NCI-H460 (cell line): ENCODE measurements at regions not wholly inside any gene's neighbourhood (a gene's known extent, or its start where the extent isn't known, plus 50 kb on each side); places are given as distances from the start of the nearest gene placed in this dataset.

Source experiments
- DNase-seq: peaks from one replicate; pipeline ENCODE4 v3.0.0-alpha.2; 2016; ENCODE audit warnings: low read depth; ENCODE audit errors: extremely low read depth

GRCh38 chr6:4388675-4389074 is 253.3 kb upstream of the ECI2 start:
- DNase-seq = no peak

DNA sequence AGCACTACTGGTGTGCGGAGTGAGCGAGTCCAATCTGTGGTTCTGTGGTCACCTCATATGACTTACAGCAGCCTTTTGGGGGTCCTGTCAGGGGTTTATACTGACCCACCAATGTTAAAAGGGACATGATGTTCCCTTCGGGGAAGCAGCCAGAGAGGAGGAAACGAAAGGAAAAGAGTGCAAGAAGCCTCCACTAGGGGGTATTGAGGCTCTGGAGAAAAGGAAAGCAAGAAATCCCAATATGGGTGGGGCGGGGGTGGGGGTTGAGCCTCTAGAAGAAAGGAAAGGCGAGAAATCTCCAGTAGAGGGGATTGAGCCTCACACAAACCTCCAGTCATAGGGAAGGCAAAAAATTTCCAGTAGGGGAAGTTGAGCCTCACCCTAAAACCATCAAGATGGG is 249.3 kb upstream of the ECI2 start:
- DNase-seq = no peak

DNA sequence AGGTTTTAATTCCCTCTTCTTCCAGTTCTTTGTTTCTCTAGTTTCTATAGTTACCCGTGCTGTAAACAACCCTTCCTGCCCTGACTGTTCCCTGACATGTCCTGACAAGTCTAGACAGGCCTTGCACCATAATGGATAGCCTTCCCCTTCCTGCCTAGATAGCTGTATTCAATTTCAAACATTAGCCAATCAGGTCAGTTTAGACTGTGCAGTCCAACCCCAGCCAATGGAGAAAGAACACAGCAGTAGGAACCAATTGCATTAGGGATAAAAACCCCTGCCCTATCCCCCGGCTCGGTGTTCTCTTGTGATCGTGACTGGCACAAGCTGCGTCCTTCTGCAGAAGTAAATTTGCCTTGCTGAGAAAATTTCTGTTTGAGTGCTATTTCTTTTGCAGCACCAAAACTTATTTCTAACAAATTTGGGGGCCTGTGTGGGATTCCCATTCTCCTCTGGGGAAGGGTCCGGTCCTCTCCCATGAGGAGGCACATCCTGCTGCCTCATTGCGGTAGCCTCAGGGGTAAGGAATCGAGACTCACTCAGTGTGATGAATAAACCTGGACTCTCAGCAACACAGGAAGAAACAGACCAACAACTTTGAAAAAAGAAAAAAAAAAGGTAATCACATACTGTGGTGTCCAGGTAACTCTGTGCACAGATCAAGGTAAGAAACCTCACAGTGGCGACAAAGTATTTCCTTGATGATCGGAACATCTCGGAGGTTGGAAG is 248.7 kb upstream of the ECI2 start:
- DNase-seq = no peak

GRCh38 chr6:4382362-4382853 is 247.0 kb upstream of the ECI2 start:
- DNase-seq = no peak

DNA sequence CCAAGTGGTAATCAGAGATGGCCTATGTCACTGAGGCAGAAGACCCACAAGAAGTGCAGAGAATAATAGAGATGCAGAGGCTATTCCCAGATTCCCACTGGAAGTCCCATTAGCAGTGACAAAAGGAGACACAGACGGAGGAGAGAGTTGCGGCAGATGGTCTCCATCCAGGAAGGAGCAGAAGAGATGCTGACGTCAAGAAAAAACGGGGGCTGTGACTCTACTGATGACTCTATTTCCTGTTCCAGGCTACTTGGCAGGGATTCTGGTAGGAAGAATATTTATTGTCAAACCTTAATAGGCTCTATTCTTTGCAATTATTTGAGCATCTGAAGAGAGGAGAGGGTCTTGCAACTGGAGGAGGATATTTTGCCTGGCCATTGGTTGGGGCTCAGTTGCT is 246.0 kb upstream of the ECI2 start:
- no peak for DNase-seq

GRCh38 chr6:4380881-4381281 is 245.5 kb upstream of the ECI2 start:
- DNase-seq = no peak

DNA sequence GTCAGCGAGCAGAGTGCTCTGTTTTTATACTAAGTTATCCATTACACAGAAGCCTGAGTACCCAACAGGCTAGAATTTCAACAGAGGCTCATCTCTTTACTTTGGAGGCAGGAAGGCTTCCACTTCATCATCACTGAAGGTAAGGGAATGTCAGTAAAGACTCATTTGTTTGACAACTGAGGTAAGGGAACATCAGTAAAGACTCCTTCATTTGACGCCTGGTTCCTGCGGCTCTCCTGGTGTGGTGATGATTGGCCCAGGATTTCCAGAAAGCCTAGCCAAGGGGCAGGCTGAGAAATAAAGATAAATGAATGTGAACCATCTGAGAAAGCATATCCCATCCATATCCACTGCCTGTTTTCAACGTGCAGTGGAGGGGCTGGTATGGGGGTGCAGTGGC is 244.6 kb upstream of the ECI2 start:
- no peak for DNase-seq

DNA sequence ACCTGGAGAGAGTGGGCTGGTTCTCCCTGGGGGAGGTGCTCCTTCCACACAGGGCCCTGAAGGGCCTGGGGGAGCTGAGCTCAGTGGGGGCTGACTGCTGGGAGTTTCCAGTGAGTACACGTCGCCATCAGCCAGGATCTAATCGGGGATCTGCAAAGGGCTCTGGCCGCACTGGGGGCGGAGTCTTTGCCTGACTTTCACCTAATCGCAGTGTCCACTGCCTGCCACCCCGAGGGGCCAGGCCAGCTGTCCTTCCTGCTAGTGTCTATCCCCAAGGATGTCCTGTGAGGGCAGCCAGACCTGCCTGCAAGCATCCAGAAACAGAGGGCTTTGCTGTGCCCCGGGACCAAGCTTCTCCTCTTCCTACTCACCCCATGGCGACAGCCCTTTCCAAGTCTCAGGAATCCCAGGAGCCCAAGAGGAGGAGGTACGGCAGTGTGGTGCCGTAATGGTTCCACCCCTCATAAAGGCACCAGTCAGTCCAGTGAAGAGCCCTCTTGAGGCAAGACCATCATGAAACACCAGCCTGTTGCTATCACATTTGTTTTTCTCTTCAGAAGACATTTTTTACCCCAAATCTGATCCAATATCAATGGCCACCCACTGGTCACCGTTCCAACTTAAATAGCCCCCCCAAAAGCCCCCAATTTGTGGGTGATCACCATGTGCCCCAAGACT is 243.1 kb upstream of the ECI2 start:
- no peak for DNase-seq

DNA sequence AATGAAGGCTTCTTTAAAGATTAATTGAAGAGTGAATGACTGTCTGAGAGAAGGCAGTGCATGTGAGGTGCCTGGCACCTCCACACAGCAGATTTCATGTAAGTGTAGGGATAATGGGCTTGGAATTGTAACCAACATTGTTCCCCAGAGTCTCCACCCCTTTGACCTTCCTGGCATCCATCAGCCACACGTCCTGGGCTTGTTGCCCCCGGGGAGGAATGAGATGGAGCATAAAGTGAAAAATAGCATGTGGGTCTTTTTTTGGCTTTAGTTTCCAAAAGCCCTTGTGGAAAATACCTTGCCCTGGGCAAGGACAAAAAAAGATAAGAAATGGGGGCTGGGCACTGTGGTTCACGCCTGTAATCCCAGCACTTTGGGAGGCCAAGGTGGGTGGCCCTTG is 242.2 kb upstream of the ECI2 start:
- no peak for DNase-seq

DNA sequence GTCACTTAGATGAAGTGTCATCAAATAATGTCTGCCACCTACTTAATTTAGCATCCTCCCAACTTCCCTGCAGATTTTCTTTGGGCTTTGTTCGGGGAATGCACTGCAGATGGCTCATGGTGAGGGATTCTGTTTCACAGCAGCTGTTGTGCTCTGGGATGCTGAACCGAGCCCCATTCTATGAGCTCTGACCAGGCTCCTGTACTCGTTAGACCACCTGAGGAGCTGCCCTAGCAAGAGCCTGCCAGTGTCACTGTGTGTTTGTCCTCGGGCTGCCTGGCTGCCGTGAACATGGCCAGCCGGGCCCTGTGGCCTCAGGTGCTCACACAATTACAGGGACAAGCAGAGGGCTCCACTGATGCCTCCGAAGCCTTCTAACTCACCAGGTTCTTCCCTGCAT is 238.8 kb upstream of the ECI2 start:
- no peak for DNase-seq

GRCh38 chr6:4372866-4373265 is 237.5 kb upstream of the ECI2 start:
- DNase-seq = no peak

- DNase-seq = no peak
Measured at GRCh38 chr6:4371207-4371921, 236.0 kb upstream of the ECI2 start.

DNA sequence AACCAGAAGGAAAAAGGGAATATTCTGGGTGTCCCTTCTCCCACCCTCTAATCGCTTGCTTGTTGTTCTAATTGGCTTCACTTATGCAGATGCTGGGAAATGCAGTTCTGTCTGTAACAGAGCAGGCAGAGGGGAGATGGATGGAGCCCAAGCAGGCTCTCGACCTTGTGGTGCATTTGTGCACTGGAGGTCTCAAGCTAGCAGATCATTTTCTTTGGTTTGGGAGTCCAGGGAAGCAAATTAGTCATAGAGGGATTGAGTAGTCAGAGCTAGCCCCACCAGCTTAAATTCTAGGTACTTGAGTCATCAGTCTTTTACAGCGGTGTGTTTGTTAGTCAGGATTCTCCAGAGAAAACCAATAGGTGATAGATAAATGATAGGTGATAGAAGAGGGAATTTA is 234.7 kb upstream of the ECI2 start:
- DNase-seq = no peak

GRCh38 chr6:4369616-4370015 is 234.2 kb upstream of the ECI2 start:
- DNase-seq = no peak

DNA sequence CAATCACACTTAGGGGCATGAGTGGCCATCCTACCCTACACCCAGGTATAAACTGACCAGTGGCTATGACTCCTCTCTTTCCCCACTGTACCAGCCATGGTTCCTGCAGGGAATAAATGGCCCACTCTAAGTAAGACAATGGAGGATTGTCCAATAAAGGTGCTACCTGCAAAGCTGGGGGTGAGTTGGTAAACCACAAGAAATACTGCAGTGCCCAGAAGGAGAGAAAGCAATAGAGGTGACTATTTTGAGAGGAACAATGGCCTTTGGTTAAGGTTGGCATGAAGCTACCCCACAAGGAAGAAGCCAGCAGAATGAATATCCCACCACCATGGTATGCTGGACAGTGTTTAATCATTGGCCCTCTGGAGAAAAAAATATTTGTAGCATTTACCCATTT is 233.3 kb upstream of the ECI2 start:
- DNase-seq = no peak

DNA sequence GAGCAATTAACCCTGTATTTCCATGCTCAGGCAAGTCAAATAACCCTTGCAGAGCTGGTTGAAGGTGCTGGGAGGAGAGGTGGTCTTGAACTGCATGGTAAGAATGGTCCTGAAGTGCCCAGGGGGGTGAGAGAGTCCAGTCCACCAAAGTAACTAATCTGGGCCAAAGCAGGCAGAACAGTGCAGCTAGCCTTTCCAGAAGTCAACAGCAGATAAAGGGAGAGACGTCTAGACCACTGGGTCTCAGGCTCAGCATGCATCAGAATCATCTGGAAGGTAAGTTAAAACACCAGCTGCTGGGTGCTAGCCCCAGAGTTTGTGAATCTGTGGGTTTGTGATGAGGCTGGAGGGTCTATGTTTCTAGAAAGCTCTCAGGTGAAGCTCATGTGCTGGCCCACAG is 232.3 kb upstream of the ECI2 start:
- no peak for DNase-seq

GRCh38 chr6:4366635-4367395 is 231.4 kb upstream of the ECI2 start:
- no peak for DNase-seq

DNA sequence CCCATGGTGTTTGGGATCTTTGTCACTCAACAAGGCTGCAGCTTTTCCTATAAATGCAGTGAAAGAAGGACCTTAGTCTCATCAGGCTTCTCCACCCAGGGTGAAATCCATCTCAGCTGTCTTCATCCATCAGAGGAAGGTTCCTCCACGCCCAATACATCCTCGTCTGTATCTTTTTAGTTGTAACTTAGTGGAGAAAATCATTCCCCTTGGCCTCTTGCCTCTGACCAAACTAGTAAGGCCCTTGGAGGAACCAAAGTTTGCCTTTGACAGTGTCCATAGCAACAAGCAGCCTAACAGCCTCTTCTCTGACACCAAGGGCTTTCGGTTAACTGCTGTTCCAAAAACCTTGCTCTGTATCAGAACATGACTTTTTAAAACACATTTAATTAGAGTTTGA is 230.3 kb upstream of the ECI2 start:
- no peak for DNase-seq

DNA sequence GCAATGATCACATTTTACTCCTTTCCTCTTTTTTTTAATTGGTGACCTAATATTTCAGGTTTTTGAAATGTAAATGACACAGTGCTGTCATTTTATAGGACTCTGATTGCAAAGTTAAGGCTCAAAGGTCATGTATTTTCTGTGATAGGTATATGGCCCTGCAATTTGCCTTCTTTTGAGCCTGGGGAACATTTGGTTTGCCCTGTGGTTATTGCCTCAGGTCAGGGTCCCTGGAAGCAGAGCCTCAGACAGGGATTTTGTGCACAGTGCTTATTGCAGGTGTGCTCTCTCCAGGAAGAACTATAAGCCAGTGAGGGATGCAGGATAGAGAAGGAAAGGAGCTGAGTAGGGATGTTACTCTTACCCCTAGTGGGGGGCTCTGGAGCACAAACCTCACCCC is 229.3 kb upstream of the ECI2 start:
- DNase-seq = no peak

DNA sequence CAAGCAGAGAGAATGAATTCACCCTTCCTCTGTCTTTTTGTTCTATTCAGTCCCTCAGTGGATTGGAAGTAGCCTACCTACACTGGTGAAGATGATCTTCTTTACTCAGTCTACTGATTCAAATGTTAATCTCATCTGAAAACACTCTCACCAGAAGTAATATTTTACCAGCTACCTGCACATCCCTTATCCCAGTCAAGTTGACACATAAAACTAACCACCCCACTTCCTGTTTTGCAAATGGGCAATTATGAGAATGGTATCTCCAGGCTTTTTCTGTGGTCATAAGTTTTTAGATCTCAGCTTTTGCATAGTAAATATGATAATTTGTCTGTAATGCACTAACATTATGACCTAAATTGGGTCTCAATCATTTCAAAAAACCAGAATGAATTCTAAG is 228.8 kb upstream of the ECI2 start:
- no peak for DNase-seq

DNA sequence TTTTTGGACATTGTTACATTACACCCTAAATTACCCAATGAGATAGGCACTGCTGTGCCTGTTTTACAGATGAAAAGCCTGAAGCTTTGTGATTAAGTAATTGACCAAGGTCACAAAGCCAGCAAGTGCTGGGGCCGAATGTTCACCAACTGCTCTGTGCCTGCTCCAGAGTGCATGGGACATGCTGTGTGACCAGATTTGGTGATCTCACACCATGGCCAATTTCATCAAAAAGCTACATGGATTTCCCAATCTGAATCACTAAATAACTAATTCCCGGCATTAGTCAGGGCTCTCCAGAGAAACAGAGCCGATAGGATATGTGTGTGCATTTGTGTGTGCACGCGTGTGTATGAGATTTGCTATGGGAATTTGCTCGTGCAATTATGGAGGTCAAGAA is 228.3 kb upstream of the ECI2 start:
- no peak for DNase-seq
